Adrenal gland (tissue), 5 donors: ENCODE measurements at regions not wholly inside any gene's neighbourhood (a gene's known extent, or its start where the extent isn't known, plus 50 kb on each side); places are given as distances from the start of the nearest gene placed in this dataset.

Source experiments
- POLR2A ChIP-seq, 2 donors: fragments of 450-650 bp; IDR thresholded peaks; one replicate each; pipeline ENCODE4 v1.6.1; 2017; ENCODE audit warnings: antibody characterized with exemption in 2 of 2, mild to moderate bottlenecking in 2 of 2, moderate library complexity in 1 of 2
- TF ChIP-seq, protein P1 (sequence below), 6 experiments: fragments of 450-650 bp in 4 of 6; fragments of 200-600 bp in 2 of 6; sonication (generic) in 1 of 6; IDR thresholded peaks; 1 replicate in 5 of 6; 2 replicates in 1 of 6; pipeline versions ENCODE4 v1.5.1 to v1.8.0; 2016 to 2021; ENCODE audit warnings: antibody characterized with exemption in 6 of 6, mild to moderate bottlenecking in 2 of 6, moderate library complexity in 1 of 6
- donor health status: DM: no; HTN: no; CAD: no.

DNA sequence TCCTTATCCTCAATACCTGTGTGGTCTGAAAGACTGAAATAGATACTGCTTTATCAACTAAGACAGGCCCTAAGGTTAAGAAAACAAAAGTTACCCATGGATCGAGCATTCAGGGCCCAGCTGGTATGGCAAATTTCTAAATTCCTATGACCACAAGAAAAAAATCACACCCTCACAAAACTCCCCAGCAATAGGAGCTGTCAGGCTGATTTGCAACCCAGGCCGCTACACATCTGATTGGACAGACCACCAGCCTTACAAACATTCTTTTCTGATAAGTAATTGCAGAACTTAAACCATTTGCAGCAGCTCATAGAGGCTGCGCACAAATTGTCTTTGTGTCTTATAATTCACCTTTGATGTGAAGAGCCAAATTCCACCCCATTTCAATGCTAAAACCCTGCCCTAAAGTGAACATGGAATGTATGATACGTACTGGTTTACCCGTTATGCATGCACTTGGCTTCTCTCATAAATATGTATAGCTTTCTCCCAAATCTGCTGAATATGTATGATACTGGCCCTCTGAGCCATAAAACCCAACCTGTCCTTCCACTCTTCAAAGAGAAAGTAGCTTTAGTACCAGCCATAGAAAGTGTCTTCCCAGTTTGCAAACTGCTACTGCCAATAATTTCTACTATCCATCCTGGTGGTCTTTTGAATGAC is 842.5 kb downstream of the GRID1 start:
- TF ChIP-seq, protein P1, sequence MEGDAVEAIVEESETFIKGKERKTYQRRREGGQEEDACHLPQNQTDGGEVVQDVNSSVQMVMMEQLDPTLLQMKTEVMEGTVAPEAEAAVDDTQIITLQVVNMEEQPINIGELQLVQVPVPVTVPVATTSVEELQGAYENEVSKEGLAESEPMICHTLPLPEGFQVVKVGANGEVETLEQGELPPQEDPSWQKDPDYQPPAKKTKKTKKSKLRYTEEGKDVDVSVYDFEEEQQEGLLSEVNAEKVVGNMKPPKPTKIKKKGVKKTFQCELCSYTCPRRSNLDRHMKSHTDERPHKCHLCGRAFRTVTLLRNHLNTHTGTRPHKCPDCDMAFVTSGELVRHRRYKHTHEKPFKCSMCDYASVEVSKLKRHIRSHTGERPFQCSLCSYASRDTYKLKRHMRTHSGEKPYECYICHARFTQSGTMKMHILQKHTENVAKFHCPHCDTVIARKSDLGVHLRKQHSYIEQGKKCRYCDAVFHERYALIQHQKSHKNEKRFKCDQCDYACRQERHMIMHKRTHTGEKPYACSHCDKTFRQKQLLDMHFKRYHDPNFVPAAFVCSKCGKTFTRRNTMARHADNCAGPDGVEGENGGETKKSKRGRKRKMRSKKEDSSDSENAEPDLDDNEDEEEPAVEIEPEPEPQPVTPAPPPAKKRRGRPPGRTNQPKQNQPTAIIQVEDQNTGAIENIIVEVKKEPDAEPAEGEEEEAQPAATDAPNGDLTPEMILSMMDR (IDR thresholded peaks at IDR 0.05): no peak
- no peak for TF ChIP-seq POLR2A (IDR thresholded peaks at IDR 0.05)
